HCT116 (cell line): ENCODE measurements at regions not wholly inside any gene's neighbourhood (a gene's known extent, or its start where the extent isn't known, plus 50 kb on each side); places are given as distances from the start of the nearest gene placed in this dataset.

ENCODE experiments used
- ATAC-seq: fragments of 200-7000 bp; cut with Tn5 transposase; 2 replicates; pipeline ENCODE4 v1.9.1; 2020; ENCODE audit warnings: mild to moderate bottlenecking, moderate library complexity
- BruUV-seq: library from RNA; stranded (reverse); fragments of 400-500 nt; replicated peaks from 2 replicates; lab custom pipeline; 2021; lab: Mats Ljungman, UMichigan
- CTCF ChIA-PET: fragments of 300-600 bp; sonication (Branson Sonifier 250); formaldehyde crosslinking; loops from one replicate; lab custom pipeline; 2021; ENCODE audit warnings: antibody characterized with exemption; lab: Charles Lee
- POLR2A ChIA-PET: fragments of 300-600, 350-600 bp; sonication (Branson Sonifier 250); formaldehyde crosslinking; loops from one replicate; lab custom pipeline; 2021; ENCODE audit warnings: antibody characterized with exemption; lab: Charles Lee
- RAD21 ChIA-PET, 2 experiments: fragments of 300-600 bp; sonication (Branson Sonifier 250); formaldehyde crosslinking; loops; one replicate each; lab custom pipeline; 2023; ENCODE audit warnings: low total read pairs in 2 of 2; ENCODE audit not compliant: uncharacterized antibody in 2 of 2, unreplicated experiment in 2 of 2, low non-redundant PET in 1 of 2; lab: Charles Lee
- DNase-seq: peaks from one replicate; pipeline ENCODE4 v3.0.0-alpha.2; 2010; ENCODE audit warnings: low read depth, low spot score
- H2AFZ ChIP-seq: fragments of 200-600 bp; shearing (Covaris generic), sonication (generic); 2 replicates; pipeline ENCODE4 v1.6.1; 2017; ENCODE audit warnings: low read depth, mixed run types, mixed read lengths, antibody characterized with exemption, low read length; ENCODE audit not compliant: poor library complexity, severe bottlenecking
- H3K27ac ChIP-seq: 2 replicates; pipeline ENCODE4 v1.5.1; 2012; ENCODE audit warnings: low read depth, low read length
- H3K27me3 ChIP-seq: fragments of 200-600 bp; sonication (generic); 2 replicates; pipeline ENCODE4 v1.6.1; 2016; ENCODE audit warnings: mixed run types, low read length, mixed read lengths; ENCODE audit not compliant: insufficient read depth
- H3K36me3 ChIP-seq, 2 experiments: fragments of 200-500 bp in 1 of 2; fragments of 200-600 bp in 1 of 2; sonication (Bioruptor generic) in 1 of 2; sonication (generic) in 1 of 2; 2 replicates each; pipeline versions ENCODE4 v1.5.1 to v1.6.1; 2014 to 2016; ENCODE audit warnings: low read length in 2 of 2, inconsistent platforms in 1 of 2, mixed read lengths in 1 of 2, mixed run types in 1 of 2; ENCODE audit not compliant: insufficient read depth in 2 of 2, control insufficient read depth in 1 of 2
- H3K4me1 ChIP-seq, 2 experiments: fragments of 200-600 bp in 1 of 2; sonication (generic) in 1 of 2; 2 replicates each; pipeline versions ENCODE4 v1.5.1 to v1.6.1; 2012 to 2017; ENCODE audit warnings: low read length in 2 of 2, inconsistent platforms in 1 of 2, mild to moderate bottlenecking in 1 of 2, mixed read lengths in 1 of 2, mixed run types in 1 of 2, moderate library complexity in 1 of 2; ENCODE audit not compliant: insufficient read depth in 2 of 2, control insufficient read depth in 1 of 2
- H3K4me2 ChIP-seq: fragments of 200-600 bp; sonication (generic); 2 replicates; pipeline ENCODE4 v1.6.1; 2017; ENCODE audit warnings: mixed run types, low read length, mixed read lengths
- H3K4me3 ChIP-seq, 2 experiments: fragments of 200-600 bp in 1 of 2; sonication (generic) in 1 of 2; replicated peaks in 1 of 2; 2 replicates each; pipeline ENCODE4 v1.5.1; 2011 to 2016; ENCODE audit warnings: low read length in 2 of 2, control low read depth in 1 of 2, low read depth in 1 of 2, mild to moderate bottlenecking in 1 of 2, mixed read lengths in 1 of 2, mixed run types in 1 of 2
- H3K79me2 ChIP-seq: fragments of 200-600 bp; sonication (generic); 2 replicates; pipeline ENCODE4 v1.6.1; 2017; ENCODE audit warnings: mild to moderate bottlenecking, mixed run types, low read length, moderate library complexity, mixed read lengths; ENCODE audit not compliant: insufficient read depth
- H3K9ac ChIP-seq: fragments of 200-600 bp; sonication (generic); 2 replicates; pipeline ENCODE4 v1.6.1; 2016; ENCODE audit warnings: low read length, mixed read lengths
- H3K9me2 ChIP-seq: fragments of 200-600 bp; sonication (generic), shearing (Covaris generic); 2 replicates; pipeline ENCODE4 v1.6.1; 2017; ENCODE audit warnings: mixed run types, mild to moderate bottlenecking, moderate library complexity; ENCODE audit not compliant: insufficient read depth
- H3K9me3 ChIP-seq, 2 experiments: fragments of 200-500 bp in 1 of 2; fragments of 200-600 bp in 1 of 2; sonication (Bioruptor generic) in 1 of 2; sonication (generic) in 1 of 2; 2 replicates each; pipeline ENCODE4 v1.6.1; 2014 to 2017; ENCODE audit warnings: low read length in 2 of 2, mixed read lengths in 2 of 2, inconsistent platforms in 1 of 2, low read depth in 1 of 2, mild to moderate bottlenecking in 1 of 2, mixed run types in 1 of 2, moderate library complexity in 1 of 2; ENCODE audit not compliant: control insufficient read depth in 1 of 2, insufficient read depth in 1 of 2
- H4K20me1 ChIP-seq: fragments of 200-600 bp; sonication (generic), shearing (Covaris generic); 2 replicates; pipeline ENCODE4 v1.6.1; 2017; ENCODE audit warnings: mixed run types, mild to moderate bottlenecking, moderate library complexity; ENCODE audit not compliant: insufficient read depth
- ATF3 ChIP-seq: IDR thresholded peaks from 2 replicates; pipeline ENCODE4 v1.6.1; 2012
- CEBPB ChIP-seq: IDR thresholded peaks from 2 replicates; pipeline ENCODE4 v1.6.1; 2012; ENCODE audit warnings: low read depth
- EGR1 ChIP-seq: IDR thresholded peaks from 2 replicates; pipeline ENCODE4 v1.6.1; 2012; ENCODE audit warnings: low read depth
- ELF1 ChIP-seq: IDR thresholded peaks from 2 replicates; pipeline ENCODE4 v1.6.1; 2012; ENCODE audit warnings: low read depth, borderline replicate concordance
- EZH2phosphoT487 ChIP-seq: fragments of 200-600 bp; IDR thresholded peaks from 2 replicates; pipeline ENCODE4 v1.6.1; 2018; ENCODE audit warnings: antibody characterized with exemption, borderline replicate concordance
- JUND ChIP-seq: IDR thresholded peaks from 2 replicates; pipeline ENCODE4 v1.6.1; 2012
- MAX ChIP-seq: IDR thresholded peaks from 2 replicates; pipeline ENCODE4 v1.6.1; 2012
- POLR2A ChIP-seq: IDR thresholded peaks from 2 replicates; pipeline ENCODE4 v1.7.0; 2011; ENCODE audit warnings: borderline replicate concordance; ENCODE audit not compliant: insufficient read depth, insufficient read length; ENCODE audit errors: extremely low read depth
- SIN3A ChIP-seq: IDR thresholded peaks from 2 replicates; pipeline ENCODE4 v1.6.1; 2012; ENCODE audit warnings: low read depth
- intact Hi-C: fragments of 100-400 bp; cut with micrococcal nuclease; formaldehyde crosslinking; loops from 2 replicates; pipeline ENCODE4 v1.10.0; 2022

DNA sequence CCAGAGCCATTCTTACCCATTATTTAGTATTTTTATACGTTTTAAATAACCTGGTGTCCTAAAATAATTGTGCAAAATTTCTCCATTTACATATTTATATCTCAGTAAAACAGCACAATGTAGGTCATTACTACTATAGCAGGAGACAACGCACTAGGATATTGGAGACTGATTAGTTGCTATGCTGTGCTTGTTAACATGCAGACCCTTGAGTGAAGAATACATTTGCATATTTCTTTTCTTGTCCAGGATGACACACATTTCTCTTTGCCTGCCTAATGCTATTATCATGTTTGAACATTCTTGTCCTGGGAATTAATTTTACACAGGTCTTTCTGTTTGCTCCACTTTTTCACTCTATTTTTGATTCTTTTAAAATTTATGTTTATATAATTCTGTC lies 823.8 kb upstream of the ATXN8OS start:
- POLR2A ChIA-PET, result no interaction called here
- no peak overlapping the region for H3K4me3 ChIP-seq
- no peak for ATAC-seq
- H3K27me3 ChIP-seq, result no peaks in the 10 kb centered on the region
- no peak for DNase-seq
- no peak overlapping the region for H3K27ac ChIP-seq
- intact Hi-C loops, result no loop called here
- no peaks in the 10 kb centered on the region for H3K4me1 ChIP-seq
- H4K20me1 ChIP-seq, result no peaks in the 10 kb centered on the region
- H3K9me3 ChIP-seq, result no peaks in the 10 kb centered on the region; a peak in 1 of 4 replicates
- RAD21 ChIA-PET, result no interaction called here
- CTCF ChIA-PET, result no interaction called here
- no TSS peak for BruUV-seq
- no peaks in the 10 kb centered on the region for H3K36me3 ChIP-seq
- no peaks in the 10 kb centered on the region for H3K9me2 ChIP-seq
- H3K79me2 ChIP-seq, result no peaks in the 10 kb centered on the region
- H3K4me2 ChIP-seq, result no peak overlapping the region
- no peak overlapping the region for H2AFZ ChIP-seq
- TF ChIP-seq EZH2phosphoT487 (no peak), POLR2A (no peak), ELF1 (no peak), EGR1 (no peak), JUND (no peak), SIN3A (no peak), ATF3 (no peak), CEBPB (no peak), MAX (no peak)
- TF ChIP-seq, all 23 proteins: peak for 0
- no peak overlapping the region for H3K9ac ChIP-seq

GRCh38 chr13:69283301-69283700 lies 824.3 kb upstream of the ATXN8OS start:
- H3K9ac ChIP-seq, result no peak overlapping the region
- intact Hi-C loops, result no loop called here
- H2AFZ ChIP-seq, result no peak overlapping the region
- POLR2A ChIA-PET, result no interaction called here
- BruUV-seq, result no TSS peak
- H3K79me2 ChIP-seq, result no peaks in the 10 kb centered on the region
- no peak overlapping the region for H3K4me2 ChIP-seq
- no peaks in the 10 kb centered on the region; a peak in 1 of 4 replicates for H3K9me3 ChIP-seq
- TF ChIP-seq POLR2A (no peak), MAX (no peak)
- TF ChIP-seq, all 23 proteins: peak for 0
- H3K4me3 ChIP-seq, result no peak overlapping the region
- RAD21 ChIA-PET, result no interaction called here
- no peaks in the 10 kb centered on the region for H3K9me2 ChIP-seq
- no peaks in the 10 kb centered on the region for H3K27me3 ChIP-seq
- no peak overlapping the region for H3K27ac ChIP-seq
- H3K36me3 ChIP-seq, result no peaks in the 10 kb centered on the region
- DNase-seq (no peak), ATAC-seq (no peak)
- CTCF ChIA-PET, result no interaction called here
- H3K4me1 ChIP-seq, result no peaks in the 10 kb centered on the region
- H4K20me1 ChIP-seq, result no peaks in the 10 kb centered on the region
